Hepatocyte (in vitro differentiated cells): ENCODE measurements at regions not wholly inside any gene's neighbourhood (a gene's known extent, or its start where the extent isn't known, plus 50 kb on each side); places are given as distances from the start of the nearest gene placed in this dataset.

Source experiments
- EZH2 ChIP-seq: fragments of 200-600 bp; sonication (generic); IDR thresholded peaks from 2 replicates; pipeline ENCODE4 v1.6.1; 2016; ENCODE audit warnings: antibody characterized with exemption, mild to moderate bottlenecking, borderline replicate concordance
- TF ChIP-seq, protein P1 (sequence below): fragments of 200-600 bp; sonication (generic); IDR thresholded peaks from 2 replicates; pipeline ENCODE4 v1.5.1; 2016; ENCODE audit warnings: antibody characterized with exemption, mild to moderate bottlenecking; ENCODE audit not compliant: poor library complexity

DNA sequence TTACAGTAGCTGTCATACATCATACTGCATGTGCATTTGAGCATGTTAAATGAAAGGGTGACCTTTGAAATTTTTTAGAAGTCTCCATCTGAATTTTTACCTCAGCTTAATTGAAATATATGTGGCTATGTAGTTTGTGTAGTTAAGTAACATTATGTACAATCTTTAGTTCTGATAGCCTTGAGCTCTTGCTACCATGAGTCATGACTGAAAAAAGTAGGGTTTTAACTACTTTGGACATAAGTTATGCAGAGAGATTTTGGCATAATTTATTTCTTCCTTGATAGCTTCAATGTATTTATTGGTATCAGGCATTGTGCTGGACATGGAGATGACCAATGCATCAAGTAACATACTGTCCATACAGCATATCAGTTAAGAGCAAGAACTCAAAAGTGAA, 376.5 kb upstream of the ZNF717 start:
- TF ChIP-seq, protein P1, sequence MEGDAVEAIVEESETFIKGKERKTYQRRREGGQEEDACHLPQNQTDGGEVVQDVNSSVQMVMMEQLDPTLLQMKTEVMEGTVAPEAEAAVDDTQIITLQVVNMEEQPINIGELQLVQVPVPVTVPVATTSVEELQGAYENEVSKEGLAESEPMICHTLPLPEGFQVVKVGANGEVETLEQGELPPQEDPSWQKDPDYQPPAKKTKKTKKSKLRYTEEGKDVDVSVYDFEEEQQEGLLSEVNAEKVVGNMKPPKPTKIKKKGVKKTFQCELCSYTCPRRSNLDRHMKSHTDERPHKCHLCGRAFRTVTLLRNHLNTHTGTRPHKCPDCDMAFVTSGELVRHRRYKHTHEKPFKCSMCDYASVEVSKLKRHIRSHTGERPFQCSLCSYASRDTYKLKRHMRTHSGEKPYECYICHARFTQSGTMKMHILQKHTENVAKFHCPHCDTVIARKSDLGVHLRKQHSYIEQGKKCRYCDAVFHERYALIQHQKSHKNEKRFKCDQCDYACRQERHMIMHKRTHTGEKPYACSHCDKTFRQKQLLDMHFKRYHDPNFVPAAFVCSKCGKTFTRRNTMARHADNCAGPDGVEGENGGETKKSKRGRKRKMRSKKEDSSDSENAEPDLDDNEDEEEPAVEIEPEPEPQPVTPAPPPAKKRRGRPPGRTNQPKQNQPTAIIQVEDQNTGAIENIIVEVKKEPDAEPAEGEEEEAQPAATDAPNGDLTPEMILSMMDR: no peak
- no peak for TF ChIP-seq EZH2
